Stomach (tissue), 8 donors: ENCODE measurements at regions not wholly inside any gene's neighbourhood (a gene's known extent, or its start where the extent isn't known, plus 50 kb on each side); places are given as distances from the start of the nearest gene placed in this dataset.

Source experiments
- DNase-seq, 2 donors: peaks; one replicate each; pipeline versions ENCODE4 v3.0.0 to v3.0.0-alpha.2; 2013 to 2019
- H3K27ac ChIP-seq, 5 donors: fragments of 200-600 bp in 4 of 5; sonication (generic) in 4 of 5; one replicate each; pipeline ENCODE4 v1.5.1; 2013 to 2019; ENCODE audit warnings: mild to moderate bottlenecking in 1 of 5, moderate library complexity in 1 of 5
- H3K27me3 ChIP-seq, 3 donors: fragments of 200-600 bp; sonication (generic); one replicate each; pipeline ENCODE4 v1.5.1; 2017 to 2019; ENCODE audit warnings: mixed run types in 1 of 3
- H3K36me3 ChIP-seq, 4 donors: fragments of 200-600 bp; sonication (generic); 1 replicate in 3 of 4; 2 replicates in 1 of 4; pipeline ENCODE4 v1.5.1; 2016 to 2019
- H3K4me1 ChIP-seq, 4 donors: fragments of 200-600 bp; sonication (generic); one replicate each; pipeline ENCODE4 v1.5.1; 2016 to 2019
- H3K4me3 ChIP-seq, 4 donors: fragments of 200-600 bp; sonication (generic) in 3 of 4; one replicate each; pipeline ENCODE4 v1.5.1; 2016 to 2019; ENCODE audit warnings: mild to moderate bottlenecking in 1 of 4
- H3K9me3 ChIP-seq, 4 donors: fragments of 200-600 bp; sonication (generic); one replicate each; pipeline ENCODE4 v1.5.1; 2016 to 2019
- EP300 ChIP-seq: sonication (generic); formaldehyde crosslinking; IDR thresholded peaks from one replicate; pipeline ENCODE4 v1.6.1; 2017; ENCODE audit warnings: antibody characterized with exemption
- POLR2A ChIP-seq, 4 donors: fragments of 450-650 bp; IDR thresholded peaks; one replicate each; pipeline ENCODE4 v1.6.1; 2016; ENCODE audit warnings: antibody characterized with exemption in 4 of 4, control low read depth in 2 of 4, mild to moderate bottlenecking in 1 of 4, moderate library complexity in 1 of 4
- POLR2AphosphoS5 ChIP-seq, 3 donors: sonication (generic); formaldehyde crosslinking; IDR thresholded peaks; one replicate each; pipeline ENCODE4 v1.6.1; 2016; ENCODE audit warnings: antibody characterized with exemption in 3 of 3
- WGBS, 5 donors: extraction: QIAGEN DNeasy Blood & Tissue Kit in 3 of 5; methylation state at CpG; one replicate each; pipeline versions ENCODE4 v1.1.5 to v1.1.7; 2013 to 2018; 5-methylcytosine and 5-hydroxymethylcytosine counted together
- intact Hi-C: fragments of 100-400 bp; cut with DNase I; formaldehyde crosslinking; loops from one replicate; pipeline ENCODE4 v1.15.1; 2023; ENCODE audit warnings: low total_unique reads
- TF ChIP-seq, protein P1 (sequence below), 7 experiments: fragments of 450-650 bp in 4 of 7; fragments of 200-600 bp in 3 of 7; sonication (generic) in 3 of 7; IDR thresholded peaks; one replicate each; pipeline ENCODE4 v1.5.1; 2016 to 2019; ENCODE audit warnings: antibody characterized with exemption in 7 of 7, control low read depth in 2 of 7, mild to moderate bottlenecking in 1 of 7
- donor health status: healthy with polysubstance abuse.
- donor health status: Bipolar disorder and iron deficiency.
- donor health status: healthy.

- TF ChIP-seq EP300 = no peak
- TF ChIP-seq POLR2AphosphoS5 (IDR thresholded peaks at IDR 0.05) = no peak
- no peak for TF ChIP-seq POLR2A (IDR thresholded peaks at IDR 0.05)
- TF ChIP-seq, protein P1, sequence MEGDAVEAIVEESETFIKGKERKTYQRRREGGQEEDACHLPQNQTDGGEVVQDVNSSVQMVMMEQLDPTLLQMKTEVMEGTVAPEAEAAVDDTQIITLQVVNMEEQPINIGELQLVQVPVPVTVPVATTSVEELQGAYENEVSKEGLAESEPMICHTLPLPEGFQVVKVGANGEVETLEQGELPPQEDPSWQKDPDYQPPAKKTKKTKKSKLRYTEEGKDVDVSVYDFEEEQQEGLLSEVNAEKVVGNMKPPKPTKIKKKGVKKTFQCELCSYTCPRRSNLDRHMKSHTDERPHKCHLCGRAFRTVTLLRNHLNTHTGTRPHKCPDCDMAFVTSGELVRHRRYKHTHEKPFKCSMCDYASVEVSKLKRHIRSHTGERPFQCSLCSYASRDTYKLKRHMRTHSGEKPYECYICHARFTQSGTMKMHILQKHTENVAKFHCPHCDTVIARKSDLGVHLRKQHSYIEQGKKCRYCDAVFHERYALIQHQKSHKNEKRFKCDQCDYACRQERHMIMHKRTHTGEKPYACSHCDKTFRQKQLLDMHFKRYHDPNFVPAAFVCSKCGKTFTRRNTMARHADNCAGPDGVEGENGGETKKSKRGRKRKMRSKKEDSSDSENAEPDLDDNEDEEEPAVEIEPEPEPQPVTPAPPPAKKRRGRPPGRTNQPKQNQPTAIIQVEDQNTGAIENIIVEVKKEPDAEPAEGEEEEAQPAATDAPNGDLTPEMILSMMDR (IDR thresholded peaks at IDR 0.05) = no peak
- no peaks in the 10 kb centered on the region for H3K27me3 ChIP-seq
- H3K9me3 ChIP-seq = no peaks in the 10 kb centered on the region
- intact Hi-C loops = no loop called here
- H3K36me3 ChIP-seq = no peaks in the 10 kb centered on the region
- DNase-seq = no peak
- no peak overlapping the region for H3K4me3 ChIP-seq
- 82 to 89% (median 88%) methylated on average over 6 of the region's 6 CpGs for WGBS, 5 donors
- H3K4me1 ChIP-seq = no peaks in the 10 kb centered on the region
- H3K27ac ChIP-seq = no peak overlapping the region
These were observed 316.7 kb upstream of the AGTR1 start for GRCh38 chr3:148381051-148381450.

GRCh38 chr3:148389916-148390315 lies 307.8 kb upstream of the AGTR1 start:
- 31 to 52% (median 45%) methylated on average over 4 of the region's 4 CpGs for WGBS, 5 donors
- DNase-seq = no peak
- TF ChIP-seq, protein P1 (IDR thresholded peaks at IDR 0.05) = no peak
- Histone ChIP-seq H3K9me3 (no peaks in the 10 kb centered on the region), H3K4me1 (no peaks in the 10 kb centered on the region), H3K4me3 (no peak overlapping the region), H3K27me3 (no peaks in the 10 kb centered on the region), H3K36me3 (no peaks in the 10 kb centered on the region), H3K27ac (no peak overlapping the region)
- intact Hi-C loops = no loop called here

DNA sequence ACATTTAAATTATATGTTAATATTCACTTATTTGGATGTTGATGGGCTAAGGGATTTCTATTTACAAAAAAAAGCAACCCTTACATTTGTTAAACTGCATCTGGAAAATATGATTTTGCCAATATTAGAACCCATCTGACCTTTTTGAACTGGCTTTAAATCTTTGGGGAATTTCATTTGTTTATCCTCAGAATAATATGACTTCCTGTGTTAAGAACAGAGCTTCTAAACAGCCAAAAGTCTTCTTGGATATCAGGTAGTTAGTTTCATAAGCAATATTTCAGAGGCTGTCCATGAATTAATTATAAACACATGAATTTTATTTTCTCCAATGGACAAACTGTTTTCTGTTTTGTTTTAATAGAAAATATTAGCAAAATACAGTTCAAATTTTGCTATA lies 301.9 kb upstream of the AGTR1 start:
- Histone ChIP-seq H3K27me3 (no peaks in the 10 kb centered on the region), H3K4me3 (no peak overlapping the region), H3K36me3 (no peaks in the 10 kb centered on the region), H3K27ac (no peak overlapping the region), H3K9me3 (no peaks in the 10 kb centered on the region), H3K4me1 (no peaks in the 10 kb centered on the region)
- no peak for DNase-seq
- intact Hi-C loops = no loop called here
- TF ChIP-seq, protein P1 (IDR thresholded peaks at IDR 0.05) = no peak
- TF ChIP-seq POLR2AphosphoS5 (IDR thresholded peaks at IDR 0.05) (no peak), POLR2A (IDR thresholded peaks at IDR 0.05) (no peak), EP300 (no peak)

GRCh38 chr3:148400754-148401153 lies 296.9 kb upstream of the AGTR1 start:
- H3K9me3 ChIP-seq = no peaks in the 10 kb centered on the region
- no peaks in the 10 kb centered on the region for H3K4me1 ChIP-seq
- no peak overlapping the region for H3K4me3 ChIP-seq
- H3K27ac ChIP-seq = no peak overlapping the region
- DNase-seq = no peak
- TF ChIP-seq POLR2A (IDR thresholded peaks at IDR 0.05) (no peak), POLR2AphosphoS5 (IDR thresholded peaks at IDR 0.05) (no peak), EP300 (no peak)
- TF ChIP-seq, protein P1 (IDR thresholded peaks at IDR 0.05) = no peak
- no peaks in the 10 kb centered on the region for H3K36me3 ChIP-seq
- no peaks in the 10 kb centered on the region for H3K27me3 ChIP-seq
- intact Hi-C loops = no loop called here
- 70 to 87% (median 80%) methylated on average over 1 of the region's 1 CpG for WGBS, 5 donors

GRCh38 chr3:148408667-148409066 lies 289.0 kb upstream of the AGTR1 start:
- Histone ChIP-seq H3K4me1 (no peaks in the 10 kb centered on the region), H3K27me3 (no peaks in the 10 kb centered on the region), H3K4me3 (no peak overlapping the region), H3K9me3 (peaks cover 0 to 9% (median 3%) of the 10 kb centered on the region in 4 donors), H3K27ac (no peak overlapping the region), H3K36me3 (no peaks in the 10 kb centered on the region)
- no peak for DNase-seq
- intact Hi-C loops = no loop called here
- WGBS, 5 donors = 78 to 87% (median 80%) methylated on average over 3 of the region's 3 CpGs
- TF ChIP-seq, protein P1 (IDR thresholded peaks at IDR 0.05) = no peak
- no peak for TF ChIP-seq POLR2A (IDR thresholded peaks at IDR 0.05)
- TF ChIP-seq EP300 = no peak
- no peak for TF ChIP-seq POLR2AphosphoS5 (IDR thresholded peaks at IDR 0.05)
